Testis (tissue), 2 donors: ENCODE measurements at regions not wholly inside any gene's neighbourhood (a gene's known extent, or its start where the extent isn't known, plus 50 kb on each side); places are given as distances from the start of the nearest gene placed in this dataset.

Experiments
- POLR2A ChIP-seq: fragments of 450-650 bp; IDR thresholded peaks from one replicate; pipeline ENCODE4 v1.6.1; 2017; ENCODE audit warnings: antibody characterized with exemption, mild to moderate bottlenecking, moderate library complexity
- TF ChIP-seq, protein P1 (sequence below), 3 experiments: fragments of 450-650 bp in 2 of 3; fragments of 200-600 bp in 1 of 3; sonication (generic) in 1 of 3; IDR thresholded peaks; one replicate each; pipeline ENCODE4 v1.5.1; 2016 to 2019; ENCODE audit warnings: antibody characterized with exemption in 3 of 3, mild to moderate bottlenecking in 2 of 3, moderate library complexity in 1 of 3

DNA sequence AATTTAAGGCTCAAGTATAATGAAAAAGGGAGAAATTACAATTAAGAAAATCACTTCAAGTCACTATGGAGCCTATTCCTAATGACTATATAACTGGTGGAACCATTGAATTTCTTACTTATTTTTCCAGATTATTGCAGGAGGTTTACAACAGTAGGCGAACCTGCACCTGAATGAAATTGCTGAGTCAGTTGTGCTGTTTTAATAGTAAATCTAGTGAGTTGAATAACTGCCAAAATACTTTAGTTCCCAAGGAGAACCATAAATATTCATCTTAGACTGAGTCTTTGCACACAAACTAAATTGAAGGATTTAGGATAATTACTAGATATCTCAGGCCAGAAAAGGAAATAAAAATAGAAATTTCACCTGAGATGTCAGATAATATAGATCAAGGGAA is 1052.8 kb downstream of the NAALADL2 start:
- TF ChIP-seq, protein P1, sequence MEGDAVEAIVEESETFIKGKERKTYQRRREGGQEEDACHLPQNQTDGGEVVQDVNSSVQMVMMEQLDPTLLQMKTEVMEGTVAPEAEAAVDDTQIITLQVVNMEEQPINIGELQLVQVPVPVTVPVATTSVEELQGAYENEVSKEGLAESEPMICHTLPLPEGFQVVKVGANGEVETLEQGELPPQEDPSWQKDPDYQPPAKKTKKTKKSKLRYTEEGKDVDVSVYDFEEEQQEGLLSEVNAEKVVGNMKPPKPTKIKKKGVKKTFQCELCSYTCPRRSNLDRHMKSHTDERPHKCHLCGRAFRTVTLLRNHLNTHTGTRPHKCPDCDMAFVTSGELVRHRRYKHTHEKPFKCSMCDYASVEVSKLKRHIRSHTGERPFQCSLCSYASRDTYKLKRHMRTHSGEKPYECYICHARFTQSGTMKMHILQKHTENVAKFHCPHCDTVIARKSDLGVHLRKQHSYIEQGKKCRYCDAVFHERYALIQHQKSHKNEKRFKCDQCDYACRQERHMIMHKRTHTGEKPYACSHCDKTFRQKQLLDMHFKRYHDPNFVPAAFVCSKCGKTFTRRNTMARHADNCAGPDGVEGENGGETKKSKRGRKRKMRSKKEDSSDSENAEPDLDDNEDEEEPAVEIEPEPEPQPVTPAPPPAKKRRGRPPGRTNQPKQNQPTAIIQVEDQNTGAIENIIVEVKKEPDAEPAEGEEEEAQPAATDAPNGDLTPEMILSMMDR (IDR thresholded peaks at IDR 0.05) = no peak
- no peak for TF ChIP-seq POLR2A
